HepG2 (cell line): ENCODE measurements at regions not wholly inside any gene's neighbourhood (a gene's known extent, or its start where the extent isn't known, plus 50 kb on each side); places are given as distances from the start of the nearest gene placed in this dataset.

Experiments
- ATAC-seq: fragments of 200-7000 bp; cut with Tn5 transposase; 3 replicates; pipeline ENCODE4 v1.9.1; 2020; ENCODE audit warnings: mild to moderate bottlenecking, moderate library complexity
- BruUV-seq: library from RNA; stranded (reverse); fragments of 400-500 nt; replicated peaks from 2 replicates; lab custom pipeline; 2021; lab: Mats Ljungman, UMichigan
- CTCF ChIA-PET: fragments of 300-600 bp; formaldehyde crosslinking; extraction: SDS; loops from one replicate; lab custom pipeline; 2021; ENCODE audit warnings: low total read pairs, inconsistent platforms, low intra/inter-chr PET ratio; lab: Yijun Ruan, JAX
- POLR2A ChIA-PET: fragments of 350-600 bp; sonication (Branson Sonifier 250); formaldehyde crosslinking; loops from one replicate; lab custom pipeline; 2020; ENCODE audit warnings: antibody characterized with exemption, inconsistent platforms; lab: Yijun Ruan, JAX
- DNase-seq: peaks from one replicate; pipeline ENCODE4 v3.0.0-alpha.2; 2015; ENCODE audit warnings: low spot score
- FAIRE-seq: peaks from 3 replicates; lab custom pipeline; 2011; peaks lifted over from hg19 to GRCh38; lab: Jason Lieb, UNC
- H2AFZ ChIP-seq: one replicate; pipeline ENCODE4 v1.6.1; 2011; ENCODE audit warnings: low read length, inconsistent platforms
- H3K27ac ChIP-seq: fragments of 300-600 bp; 3 replicates; pipeline ENCODE4 v1.8.0; 2011; ENCODE audit warnings: mixed run types, mild to moderate bottlenecking, mixed read lengths, low read length, inconsistent platforms; ENCODE audit not compliant: insufficient read depth; ENCODE audit errors: extremely low read length
- H3K27me3 ChIP-seq, 2 experiments: fragments of 200-600 bp in 1 of 2; 2 replicates in 1 of 2; 3 replicates in 1 of 2; pipeline versions ENCODE4 v1.6.0 to v1.8.0; 2011; ENCODE audit warnings: low read length in 2 of 2, mild to moderate bottlenecking in 2 of 2, moderate library complexity in 2 of 2, inconsistent platforms in 1 of 2; ENCODE audit not compliant: insufficient read depth in 2 of 2, control insufficient read depth in 1 of 2
- H3K36me3 ChIP-seq, 2 experiments: fragments of 200-600 bp in 1 of 2; replicated peaks in 1 of 2; 2 replicates in 1 of 2; 3 replicates in 1 of 2; pipeline versions ENCODE4 v1.5.1 to v1.8.0; 2011; ENCODE audit warnings: low read length in 2 of 2, inconsistent platforms in 1 of 2; ENCODE audit not compliant: insufficient read depth in 2 of 2, control insufficient read depth in 1 of 2
- H3K4me1 ChIP-seq: 2 replicates; pipeline ENCODE4 v1.5.1; 2012; ENCODE audit warnings: low read length, inconsistent platforms; ENCODE audit not compliant: insufficient read depth
- H3K4me2 ChIP-seq: 2 replicates; pipeline ENCODE4 v1.6.0; 2011; ENCODE audit warnings: low read depth, low read length, inconsistent platforms
- H3K4me3 ChIP-seq, 3 experiments: fragments of 200-600 bp in 1 of 3; sonication (generic), shearing (Covaris generic) in 1 of 3; replicated peaks in 1 of 3; 2 replicates each; pipeline ENCODE4 v1.5.1; 2011 to 2016; ENCODE audit warnings: low read length in 3 of 3, inconsistent platforms in 2 of 3, low read depth in 2 of 3, mild to moderate bottlenecking in 2 of 3, control low read depth in 1 of 3, mixed read lengths in 1 of 3; ENCODE audit not compliant: insufficient read depth in 1 of 3
- H3K79me2 ChIP-seq: one replicate; pipeline ENCODE4 v1.6.1; 2011; ENCODE audit warnings: low read length, inconsistent platforms; ENCODE audit not compliant: insufficient read depth
- H3K9ac ChIP-seq: 2 replicates; pipeline ENCODE4 v1.6.0; 2011; ENCODE audit warnings: mild to moderate bottlenecking, low read depth, low read length, inconsistent platforms; ENCODE audit not compliant: insufficient read depth
- H3K9me3 ChIP-seq: 2 replicates; pipeline ENCODE4 v1.5.1; 2012; ENCODE audit warnings: mild to moderate bottlenecking, low read length
- H4K20me1 ChIP-seq: 2 replicates; pipeline ENCODE4 v1.6.0; 2011; ENCODE audit warnings: inconsistent platforms, mild to moderate bottlenecking, low read length, moderate library complexity; ENCODE audit not compliant: insufficient read depth
- BHLHE40 ChIP-seq: IDR thresholded peaks from 2 replicates; pipeline ENCODE4 v1.6.1; 2011; ENCODE audit warnings: low read length, improper control_type of control experiment
- FOXP1 ChIP-seq, 2 experiments: fragments of 450-650 bp in 1 of 2; IDR thresholded peaks; 2 replicates each; pipeline ENCODE4 v1.6.1; 2017 to 2018; ENCODE audit warnings: antibody characterized with exemption in 1 of 2
- GABPB1 ChIP-seq: IDR thresholded peaks from 2 replicates; pipeline ENCODE4 v1.6.1; 2016; ENCODE audit warnings: mild to moderate bottlenecking, missing genetic modification reagents, moderate library complexity, missing compliant biosample characterization
- HNRNPH1 ChIP-seq: fragments of 200-400 bp; formaldehyde crosslinking; optimal IDR thresholded peaks from 2 replicates; pipeline ENCODE3; 2017; ENCODE audit warnings: mild to moderate bottlenecking, low read depth, low read length
- IRF9 ChIP-seq: sonication (generic); formaldehyde crosslinking; IDR thresholded peaks from 2 replicates; pipeline ENCODE4 v1.8.0; 2022; ENCODE audit warnings: missing genetic modification reagents, mild to moderate bottlenecking, borderline replicate concordance
- SP2 ChIP-seq: sonication (generic); formaldehyde crosslinking; IDR thresholded peaks from 2 replicates; pipeline ENCODE4 v1.5.1; 2020; ENCODE audit warnings: mild to moderate bottlenecking, missing genetic modification reagents
- SRY ChIP-seq: sonication (generic); formaldehyde crosslinking; IDR thresholded peaks from 2 replicates; pipeline ENCODE4 v1.8.0; 2022; ENCODE audit warnings: mild to moderate bottlenecking, missing genetic modification reagents
- ZBTB14 ChIP-seq: sonication (generic); formaldehyde crosslinking; IDR thresholded peaks from 2 replicates; pipeline ENCODE4 v1.4.0; 2020; ENCODE audit warnings: missing genetic modification reagents
- ZMAT3 ChIP-seq: sonication (generic); formaldehyde crosslinking; conservative IDR thresholded peaks from 2 replicates; pipeline ENCODE4 v1.7.0; 2021; ENCODE audit warnings: missing genetic modification reagents
- ZNF138 ChIP-seq: sonication (generic); formaldehyde crosslinking; IDR thresholded peaks from 2 replicates; pipeline ENCODE4 v1.5.0; 2020; ENCODE audit warnings: mild to moderate bottlenecking, low read depth, missing genetic modification reagents
- ZNF431 ChIP-seq: sonication (generic); formaldehyde crosslinking; IDR thresholded peaks from 2 replicates; pipeline ENCODE4 v1.9.0; 2022; ENCODE audit warnings: missing genetic modification reagents, low read depth, mild to moderate bottlenecking, borderline replicate concordance
- ZNF546 ChIP-seq: sonication (generic); formaldehyde crosslinking; conservative IDR thresholded peaks from 2 replicates; pipeline ENCODE4 v1.8.1; 2023; ENCODE audit warnings: mild to moderate bottlenecking, missing genetic modification reagents
- ZNF782 ChIP-seq: sonication (generic); formaldehyde crosslinking; IDR thresholded peaks from 2 replicates; pipeline ENCODE4 v1.4.0; 2020; ENCODE audit warnings: missing genetic modification reagents, mild to moderate bottlenecking, borderline replicate concordance
- ZSCAN20 ChIP-seq: sonication (generic); formaldehyde crosslinking; IDR thresholded peaks from 2 replicates; pipeline ENCODE4 v1.4.0; 2020; ENCODE audit warnings: missing genetic modification reagents, mild to moderate bottlenecking, borderline replicate concordance
- WGBS: methylation state at CpG from one replicate; pipeline ENCODE4 v1.1.6; 2017; ENCODE audit warnings: low lambda C conversion rate; 5-methylcytosine and 5-hydroxymethylcytosine counted together
- in situ Hi-C: cut with HindIII; loops from 2 replicates; pipeline ENCODE4 v1.10.0; 2017; ENCODE audit warnings: low pct_unique_long_range_greater_than_20kb; ENCODE audit not compliant: extremely low pct_ligation_motif_present
- intact Hi-C: fragments of 100-400 bp; cut with micrococcal nuclease; formaldehyde crosslinking; loops from one replicate; pipeline ENCODE4 v1.10.0; 2022; ENCODE audit not compliant: unreplicated experiment
- TF ChIP-seq, protein P1 (sequence below): IDR thresholded peaks from 2 replicates; pipeline ENCODE4 v1.6.1; 2018; ENCODE audit warnings: missing genetic modification reagents, mild to moderate bottlenecking, missing compliant biosample characterization
- TF ChIP-seq, protein P2 (sequence below): IDR thresholded peaks from 2 replicates; pipeline ENCODE4 v1.6.1; 2016

DNA sequence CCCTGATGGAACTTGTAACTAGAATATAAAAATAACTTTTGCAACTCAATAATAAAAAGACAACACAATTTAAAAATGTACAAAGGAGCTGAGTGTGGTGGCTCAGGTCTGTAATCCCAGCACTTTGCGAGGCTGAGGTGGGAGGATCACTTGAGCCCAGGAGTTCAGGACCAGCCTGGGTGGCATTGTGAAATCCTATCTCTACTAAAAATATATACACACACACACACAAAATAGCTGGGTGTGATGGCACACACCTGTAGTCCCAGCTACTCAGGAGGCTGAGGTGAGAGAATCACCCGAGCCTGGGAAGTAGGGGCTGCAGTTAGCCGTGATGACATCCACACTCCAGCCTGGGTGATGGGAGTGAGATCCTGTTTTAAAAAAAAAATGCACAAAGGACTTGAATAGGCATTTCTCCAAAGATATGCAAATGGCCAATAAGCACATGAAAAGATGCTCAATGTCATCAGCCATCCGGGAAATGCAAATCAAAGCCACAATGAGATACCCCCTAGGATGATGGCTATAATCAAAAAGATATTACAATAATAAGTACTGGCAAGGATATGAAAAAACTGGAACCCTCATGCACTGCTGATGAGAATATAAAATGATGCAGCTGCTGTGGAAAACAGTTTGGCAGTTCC, 59.8 kb upstream of the SEPTIN5 start (continued):
- no peak for TF ChIP-seq ZNF138 (CRISPR knock-in tag)
- TF ChIP-seq, protein P1, sequence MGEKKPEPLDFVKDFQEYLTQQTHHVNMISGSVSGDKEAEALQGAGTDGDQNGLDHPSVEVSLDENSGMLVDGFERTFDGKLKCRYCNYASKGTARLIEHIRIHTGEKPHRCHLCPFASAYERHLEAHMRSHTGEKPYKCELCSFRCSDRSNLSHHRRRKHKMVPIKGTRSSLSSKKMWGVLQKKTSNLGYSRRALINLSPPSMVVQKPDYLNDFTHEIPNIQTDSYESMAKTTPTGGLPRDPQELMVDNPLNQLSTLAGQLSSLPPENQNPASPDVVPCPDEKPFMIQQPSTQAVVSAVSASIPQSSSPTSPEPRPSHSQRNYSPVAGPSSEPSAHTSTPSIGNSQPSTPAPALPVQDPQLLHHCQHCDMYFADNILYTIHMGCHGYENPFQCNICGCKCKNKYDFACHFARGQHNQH (CRISPR knock-in tag) = no peak
- TF ChIP-seq FOXP1 (IDR thresholded peaks at IDR 0.05) = no peak
- no peak for TF ChIP-seq FOXP1 (CRISPR knock-in tag; IDR thresholded peaks at IDR 0.05)
- no peak for TF ChIP-seq ZNF782 (CRISPR knock-in tag)
- TF ChIP-seq ZNF431 (CRISPR knock-in tag) = no peak

DNA sequence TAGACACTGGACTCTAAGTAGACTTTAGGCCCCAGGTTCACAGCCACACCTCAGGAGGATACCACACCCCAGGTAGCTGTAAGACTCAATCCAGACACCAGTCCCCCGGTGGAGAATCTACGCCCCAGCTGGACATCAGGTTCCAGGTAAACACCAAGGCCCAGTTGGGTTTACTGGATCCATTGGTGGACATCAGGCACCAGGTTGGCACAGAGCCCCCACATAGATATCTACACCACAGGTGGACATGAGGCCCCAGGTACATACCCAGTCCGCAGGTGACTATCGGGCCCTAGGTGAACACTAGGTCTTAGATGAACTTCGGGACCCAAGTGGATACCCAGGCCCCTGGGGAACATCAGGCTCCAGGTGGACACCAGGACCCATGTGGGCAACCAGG, 58.9 kb upstream of the SEPTIN5 start:
- H3K4me1 ChIP-seq = no peaks in the 10 kb centered on the region
- no peak overlapping the region for H2AFZ ChIP-seq
- DNase-seq (no peak), FAIRE-seq (no peak), ATAC-seq (no peak)
- no peak overlapping the region for H3K9ac ChIP-seq
- no peak overlapping the region for H3K4me3 ChIP-seq
- H3K9me3 ChIP-seq = no peaks in the 10 kb centered on the region
- no TSS peak for BruUV-seq
- in situ Hi-C loops = no loop called here
- H3K4me2 ChIP-seq = no peak overlapping the region
- intact Hi-C loops = no loop called here
- H3K27ac ChIP-seq = no peak overlapping the region
- ChIA-PET CTCF (no interaction called here), POLR2A (no interaction called here)
- H3K79me2 ChIP-seq = no peaks in the 10 kb centered on the region
- 68% methylated on average over 3 of the region's 5 CpGs for WGBS
- peaks cover 0 to 3% of the 10 kb centered on the region in 2 experiments; a peak in 1 of 5 replicates for H3K27me3 ChIP-seq
- no peaks in the 10 kb centered on the region for H4K20me1 ChIP-seq
- no peaks in the 10 kb centered on the region for H3K36me3 ChIP-seq
- no peak for TF ChIP-seq ZMAT3 (CRISPR knock-in tag)
- TF ChIP-seq SP2 (CRISPR knock-in tag) = no peak
- TF ChIP-seq ZNF546 = no peak
- TF ChIP-seq HNRNPH1 = no peak
- no peak for TF ChIP-seq SRY
- no peak for TF ChIP-seq ZSCAN20 (CRISPR knock-in tag)
- TF ChIP-seq ZBTB14 (CRISPR knock-in tag) = no peak
- no peak for TF ChIP-seq BHLHE40
- TF ChIP-seq, protein P2, sequence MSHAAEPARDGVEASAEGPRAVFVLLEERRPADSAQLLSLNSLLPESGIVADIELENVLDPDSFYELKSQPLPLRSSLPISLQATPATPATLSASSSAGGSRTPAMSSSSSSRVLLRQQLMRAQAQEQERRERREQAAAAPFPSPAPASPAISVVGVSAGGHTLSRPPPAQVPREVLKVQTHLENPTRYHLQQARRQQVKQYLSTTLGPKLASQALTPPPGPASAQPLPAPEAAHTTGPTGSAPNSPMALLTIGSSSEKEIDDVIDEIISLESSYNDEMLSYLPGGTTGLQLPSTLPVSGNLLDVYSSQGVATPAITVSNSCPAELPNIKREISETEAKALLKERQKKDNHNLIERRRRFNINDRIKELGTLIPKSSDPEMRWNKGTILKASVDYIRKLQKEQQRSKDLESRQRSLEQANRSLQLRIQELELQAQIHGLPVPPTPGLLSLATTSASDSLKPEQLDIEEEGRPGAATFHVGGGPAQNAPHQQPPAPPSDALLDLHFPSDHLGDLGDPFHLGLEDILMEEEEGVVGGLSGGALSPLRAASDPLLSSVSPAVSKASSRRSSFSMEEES (CRISPR knock-in tag) = no peak
- no peak for TF ChIP-seq ZNF138 (CRISPR knock-in tag)
- no peak for TF ChIP-seq GABPB1 (CRISPR knock-in tag)
- TF ChIP-seq IRF9 (CRISPR knock-in tag) = no peak
